Breast epithelium (tissue), 4 donors: ENCODE measurements at regions not wholly inside any gene's neighbourhood (a gene's known extent, or its start where the extent isn't known, plus 50 kb on each side); places are given as distances from the start of the nearest gene placed in this dataset.

Experiments used
- DNase-seq, 2 donors: peaks; one replicate each; pipeline ENCODE4 v3.0.0-alpha.2; 2019; ENCODE audit warnings: low spot score in 2 of 2
- H3K27ac ChIP-seq, 2 donors: fragments of 200-600 bp; sonication (generic) in 1 of 2; one replicate each; pipeline ENCODE4 v1.5.1; 2016 to 2019; ENCODE audit warnings: mild to moderate bottlenecking in 1 of 2
- H3K27me3 ChIP-seq, 2 donors: fragments of 200-600 bp; sonication (generic) in 1 of 2; one replicate each; pipeline versions ENCODE4 v1.5.1 to v1.6.0; 2017 to 2019; ENCODE audit warnings: control low read depth in 1 of 2, mild to moderate bottlenecking in 1 of 2
- H3K36me3 ChIP-seq: fragments of 200-600 bp; one replicate; pipeline ENCODE4 v1.5.1; 2019
- H3K4me1 ChIP-seq, 2 donors: fragments of 200-600 bp; sonication (generic); one replicate each; pipeline ENCODE4 v1.5.1; 2016 to 2019; ENCODE audit warnings: control low read depth in 1 of 2
- H3K4me3 ChIP-seq, 3 donors: fragments of 200-600 bp; sonication (generic); 1 replicate in 2 of 3; 2 replicates in 1 of 3; pipeline ENCODE4 v1.5.1; 2016 to 2019; ENCODE audit warnings: mild to moderate bottlenecking in 3 of 3, moderate library complexity in 2 of 3
- H3K9me3 ChIP-seq, 2 donors: fragments of 200-600 bp; sonication (generic) in 1 of 2; one replicate each; pipeline ENCODE4 v1.5.1; 2016 to 2019; ENCODE audit warnings: control low read depth in 1 of 2
- POLR2A ChIP-seq: fragments of 450-650 bp; IDR thresholded peaks from one replicate; pipeline ENCODE4 v1.6.1; 2016; ENCODE audit warnings: antibody characterized with exemption, mild to moderate bottlenecking, moderate library complexity
- POLR2AphosphoS5 ChIP-seq, 3 donors: sonication (generic); formaldehyde crosslinking; IDR thresholded peaks; one replicate each; pipeline ENCODE4 v1.6.1; 2017; ENCODE audit warnings: antibody characterized with exemption in 3 of 3
- intact Hi-C: fragments of 100-400 bp; cut with DNase I; formaldehyde crosslinking; loops from one replicate; pipeline ENCODE4 v1.15.1; 2023; ENCODE audit warnings: low total_unique reads
- TF ChIP-seq, protein P1 (sequence below), 3 donors: fragments of 450-650 bp; IDR thresholded peaks; one replicate each; pipeline ENCODE4 v1.5.1; 2016 to 2017; ENCODE audit warnings: antibody characterized with exemption in 3 of 3, mild to moderate bottlenecking in 3 of 3, moderate library complexity in 3 of 3

DNA sequence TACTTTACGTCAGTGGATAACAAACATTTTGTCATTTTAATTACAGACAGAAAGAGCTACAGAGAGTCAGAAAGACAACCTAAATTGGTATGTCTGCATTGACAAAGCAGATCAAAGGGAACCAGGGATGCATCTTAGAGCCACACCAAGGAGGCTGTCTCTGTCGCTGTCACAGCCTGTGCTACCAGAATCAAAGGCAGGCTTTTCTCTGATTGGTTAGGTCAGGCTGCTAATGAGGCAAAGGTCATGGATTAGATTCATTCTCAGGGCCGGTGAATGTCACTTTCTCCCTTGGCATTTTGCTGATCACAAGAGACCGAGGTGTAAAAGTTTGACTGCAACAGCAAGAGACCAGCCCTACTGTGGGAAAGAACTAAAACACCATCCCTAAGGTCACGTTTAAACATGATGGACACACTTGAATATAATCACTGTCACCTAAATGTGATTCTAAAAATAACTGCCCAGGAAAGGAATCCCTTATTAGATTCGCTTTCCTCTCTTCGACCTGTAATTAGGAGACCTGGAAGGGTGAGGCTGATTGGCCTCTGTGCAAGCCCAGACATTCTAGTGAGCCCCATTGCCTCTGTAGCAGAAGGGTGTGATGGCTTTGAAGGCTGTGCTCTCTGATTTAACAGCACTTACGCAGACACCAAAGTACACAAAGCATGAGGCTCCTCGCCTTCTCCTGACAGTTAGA, 314.4 kb upstream of the NBEA start:
- intact Hi-C loops = no loop called here
- H3K4me3 ChIP-seq = no peak overlapping the region
- no peaks in the 10 kb centered on the region for H3K27me3 ChIP-seq
- H3K4me1 ChIP-seq = no peaks in the 10 kb centered on the region
- no peaks in the 10 kb centered on the region for H3K36me3 ChIP-seq
- no peak overlapping the region for H3K27ac ChIP-seq
- DNase-seq = no peak
- TF ChIP-seq POLR2AphosphoS5 (IDR thresholded peaks at IDR 0.05) (no peak), POLR2A (no peak)
- TF ChIP-seq, protein P1, sequence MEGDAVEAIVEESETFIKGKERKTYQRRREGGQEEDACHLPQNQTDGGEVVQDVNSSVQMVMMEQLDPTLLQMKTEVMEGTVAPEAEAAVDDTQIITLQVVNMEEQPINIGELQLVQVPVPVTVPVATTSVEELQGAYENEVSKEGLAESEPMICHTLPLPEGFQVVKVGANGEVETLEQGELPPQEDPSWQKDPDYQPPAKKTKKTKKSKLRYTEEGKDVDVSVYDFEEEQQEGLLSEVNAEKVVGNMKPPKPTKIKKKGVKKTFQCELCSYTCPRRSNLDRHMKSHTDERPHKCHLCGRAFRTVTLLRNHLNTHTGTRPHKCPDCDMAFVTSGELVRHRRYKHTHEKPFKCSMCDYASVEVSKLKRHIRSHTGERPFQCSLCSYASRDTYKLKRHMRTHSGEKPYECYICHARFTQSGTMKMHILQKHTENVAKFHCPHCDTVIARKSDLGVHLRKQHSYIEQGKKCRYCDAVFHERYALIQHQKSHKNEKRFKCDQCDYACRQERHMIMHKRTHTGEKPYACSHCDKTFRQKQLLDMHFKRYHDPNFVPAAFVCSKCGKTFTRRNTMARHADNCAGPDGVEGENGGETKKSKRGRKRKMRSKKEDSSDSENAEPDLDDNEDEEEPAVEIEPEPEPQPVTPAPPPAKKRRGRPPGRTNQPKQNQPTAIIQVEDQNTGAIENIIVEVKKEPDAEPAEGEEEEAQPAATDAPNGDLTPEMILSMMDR (IDR thresholded peaks at IDR 0.05) = no peak
- H3K9me3 ChIP-seq = no peaks in the 10 kb centered on the region

DNA sequence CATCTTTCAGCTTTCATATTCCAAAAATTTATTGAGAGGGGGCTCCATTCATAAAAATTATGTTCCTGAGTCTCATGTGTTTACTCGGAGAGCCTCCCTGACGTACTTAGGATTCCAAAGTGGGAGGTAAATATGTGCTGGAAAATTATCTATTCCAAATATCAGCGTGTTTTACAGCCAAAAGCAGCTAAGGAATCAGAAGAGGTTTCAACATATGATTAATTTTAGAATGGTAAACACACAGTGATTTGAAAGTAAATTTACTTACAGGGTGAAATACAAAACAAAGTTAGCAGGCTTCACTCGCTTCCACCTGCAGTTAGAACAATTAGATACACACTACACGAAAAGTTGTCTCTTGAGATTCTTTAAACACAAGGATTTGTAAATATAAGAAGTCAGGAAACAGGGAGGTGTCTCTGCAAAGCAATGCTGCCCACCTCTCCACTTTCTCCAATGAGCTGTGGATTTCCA, 313.8 kb upstream of the NBEA start:
- intact Hi-C loops = no loop called here
- Histone ChIP-seq H3K4me3 (no peak overlapping the region), H3K4me1 (no peaks in the 10 kb centered on the region), H3K27me3 (no peaks in the 10 kb centered on the region), H3K9me3 (no peaks in the 10 kb centered on the region), H3K27ac (no peak overlapping the region), H3K36me3 (no peaks in the 10 kb centered on the region)
- DNase-seq = no peak
- TF ChIP-seq POLR2A (no peak), POLR2AphosphoS5 (IDR thresholded peaks at IDR 0.05) (no peak)
- TF ChIP-seq, protein P1 (IDR thresholded peaks at IDR 0.05) = no peak

DNA sequence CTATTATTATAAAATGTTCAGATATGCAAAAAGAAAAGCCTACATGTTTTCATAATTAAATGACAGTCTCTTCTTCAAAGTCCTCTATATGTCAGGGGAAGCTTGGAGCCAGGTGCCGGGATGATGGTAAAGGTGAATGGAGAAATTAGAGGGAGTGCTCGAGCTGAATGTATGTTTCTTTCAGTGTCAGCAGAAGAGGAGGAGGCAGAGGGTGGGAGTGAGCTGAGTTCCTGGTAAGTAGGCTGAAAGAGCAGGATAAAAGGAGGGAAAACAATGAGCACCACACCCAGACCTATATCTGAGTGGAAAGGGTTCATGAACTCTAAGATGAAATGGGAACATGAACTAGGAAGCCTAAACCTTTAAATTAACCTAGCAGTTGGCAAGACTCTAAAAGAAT, 307.6 kb upstream of the NBEA start:
- DNase-seq = no peak
- Histone ChIP-seq H3K27me3 (no peaks in the 10 kb centered on the region), H3K9me3 (no peaks in the 10 kb centered on the region), H3K36me3 (no peaks in the 10 kb centered on the region), H3K4me1 (no peaks in the 10 kb centered on the region), H3K27ac (no peak overlapping the region), H3K4me3 (no peak overlapping the region)
- intact Hi-C loops = no loop called here
- TF ChIP-seq, protein P1 (IDR thresholded peaks at IDR 0.05) = no peak
- TF ChIP-seq POLR2AphosphoS5 (IDR thresholded peaks at IDR 0.05) = no peak
- no peak for TF ChIP-seq POLR2A

DNA sequence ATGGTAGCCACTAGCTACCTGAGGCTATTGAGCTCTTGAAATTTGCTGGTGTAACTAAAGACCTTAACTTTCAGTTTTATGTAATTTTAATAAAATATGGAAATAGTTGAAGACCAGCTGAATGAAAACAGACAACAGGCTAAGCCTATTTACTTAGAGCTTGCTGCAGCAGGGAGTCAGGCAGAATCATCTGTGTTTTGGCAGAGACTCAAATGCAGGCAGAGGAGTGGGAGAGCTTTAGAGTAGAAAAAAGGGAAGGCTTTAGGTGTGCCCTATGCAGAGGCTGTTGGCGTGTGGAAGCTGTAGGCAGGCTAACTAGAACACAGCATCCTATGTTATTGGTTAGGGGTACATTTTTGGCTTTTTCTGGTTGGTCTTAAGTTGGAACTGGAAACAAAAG, 304.9 kb upstream of the NBEA start:
- H3K27me3 ChIP-seq = no peaks in the 10 kb centered on the region
- intact Hi-C loops = no loop called here
- TF ChIP-seq POLR2AphosphoS5 (IDR thresholded peaks at IDR 0.05) (no peak), POLR2A (no peak)
- TF ChIP-seq, protein P1 (IDR thresholded peaks at IDR 0.05) = no peak
- H3K36me3 ChIP-seq = no peaks in the 10 kb centered on the region
- no peak for DNase-seq
- no peaks in the 10 kb centered on the region for H3K4me1 ChIP-seq
- no peak overlapping the region for H3K4me3 ChIP-seq
- H3K9me3 ChIP-seq = no peaks in the 10 kb centered on the region
- no peak overlapping the region for H3K27ac ChIP-seq

DNA sequence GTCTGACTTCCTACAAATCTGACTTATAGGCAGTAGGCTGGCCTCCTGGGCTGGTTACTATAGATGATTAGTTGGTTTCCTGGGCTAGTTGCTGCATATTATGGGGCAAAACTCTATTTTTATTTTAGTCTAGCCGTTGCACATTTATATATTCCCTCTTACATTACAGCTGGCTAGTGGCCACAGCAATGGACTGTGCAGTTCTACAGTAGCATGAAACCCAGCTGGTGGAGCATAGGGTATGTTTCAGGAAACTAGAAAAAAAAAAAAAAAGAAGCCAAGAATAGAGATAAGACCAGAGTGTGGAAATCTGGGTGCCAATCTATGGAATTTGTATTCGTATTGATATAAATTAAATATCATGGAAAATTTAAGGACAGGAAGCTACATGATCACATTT, 304.4 kb upstream of the NBEA start:
- Histone ChIP-seq H3K27me3 (no peaks in the 10 kb centered on the region), H3K36me3 (no peaks in the 10 kb centered on the region), H3K4me3 (no peak overlapping the region), H3K4me1 (no peaks in the 10 kb centered on the region), H3K9me3 (no peaks in the 10 kb centered on the region), H3K27ac (no peak overlapping the region)
- intact Hi-C loops = no loop called here
- DNase-seq = no peak
- no peak for TF ChIP-seq POLR2A
